Activated T-cell treated with anti-CD3 and anti-CD28 coated beads, Interleukin-2, amount 50 U/mL, for 4 hours (primary cell): ENCODE measurements at regions not wholly inside any gene's neighbourhood (a gene's known extent, or its start where the extent isn't known, plus 50 kb on each side); places are given as distances from the start of the nearest gene placed in this dataset.
"Not testable (repeated sequence)": the region's sequence is repeated elsewhere in the genome, so short reads cannot be mapped to it uniquely, and the experiment has no call there.

ENCODE experiments used
- ATAC-seq, 2 donors: fragments of 200-7000 bp; cut with Tn5 transposase; one replicate each; pipeline ENCODE4 v1.10.0; 2021
- DNase-seq: peaks from one replicate; pipeline ENCODE4 v3.0.0-alpha.2; 2020
- H3K27me3 Mint-ChIP-seq: one replicate; pipeline ENCODE4 v1.8.0; 2021; ENCODE audit warnings: low read depth, mixed read lengths
- H3K36me3 Mint-ChIP-seq: one replicate; pipeline ENCODE4 v1.8.0; 2022; ENCODE audit warnings: mixed read lengths; ENCODE audit not compliant: insufficient read depth
- H3K4me1 Mint-ChIP-seq: one replicate; pipeline ENCODE4 v1.8.0; 2021; ENCODE audit warnings: low read depth, mixed read lengths
- H3K4me3 Mint-ChIP-seq: one replicate; pipeline ENCODE4 v1.8.0; 2021; ENCODE audit warnings: mild to moderate bottlenecking, moderate library complexity, mixed read lengths
- H3K9me3 Mint-ChIP-seq: one replicate; pipeline ENCODE4 v1.8.0; 2021; ENCODE audit warnings: mixed read lengths

DNA sequence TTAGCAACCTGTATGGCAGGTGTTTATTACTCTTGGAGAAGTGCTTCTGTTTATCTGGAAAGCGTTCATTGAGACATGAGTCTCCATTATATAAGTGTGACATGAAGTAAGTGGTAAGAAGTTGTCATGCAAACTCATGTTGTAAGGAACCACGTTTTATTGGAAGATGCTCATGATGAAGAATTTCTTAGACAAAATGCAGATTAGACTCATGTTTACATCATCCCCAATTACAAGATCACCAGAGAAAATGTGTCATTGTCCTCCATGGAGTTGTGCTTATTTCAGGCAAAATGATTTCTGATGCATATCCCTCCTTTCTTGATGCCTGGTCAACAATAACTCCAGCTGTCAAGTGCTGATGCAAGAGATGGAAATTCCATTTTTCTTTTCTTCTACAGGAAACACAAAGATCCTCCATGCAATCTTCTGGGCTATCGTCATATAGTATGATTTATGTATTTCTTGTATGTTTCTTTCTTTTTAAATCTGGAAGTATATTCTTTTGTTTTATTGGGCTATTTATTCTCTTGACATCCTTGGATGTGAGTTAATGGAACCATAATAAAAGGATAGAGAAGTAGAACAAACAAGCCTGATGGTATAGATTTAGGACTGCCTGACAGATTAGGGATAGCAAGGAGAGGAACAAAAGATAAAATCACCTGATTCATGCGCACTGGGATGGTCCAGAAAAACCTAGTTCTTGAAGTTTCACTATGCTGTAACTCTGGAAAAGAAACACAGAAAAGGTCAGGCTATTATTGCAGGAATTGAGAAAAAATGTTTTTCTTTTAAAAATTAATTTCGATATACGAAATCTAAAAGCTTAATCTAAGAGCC lies 50.7 kb upstream of the DIAPH3 start:
- ATAC-seq (no peak), DNase-seq (no peak)
- Mint-ChIP-seq H3K4me3 (no peak overlapping the region), H3K9me3 (no peaks in the 10 kb centered on the region), H3K36me3 (no peaks in the 10 kb centered on the region), H3K4me1 (no peaks in the 10 kb centered on the region), H3K27me3 (no peaks in the 10 kb centered on the region)

DNA sequence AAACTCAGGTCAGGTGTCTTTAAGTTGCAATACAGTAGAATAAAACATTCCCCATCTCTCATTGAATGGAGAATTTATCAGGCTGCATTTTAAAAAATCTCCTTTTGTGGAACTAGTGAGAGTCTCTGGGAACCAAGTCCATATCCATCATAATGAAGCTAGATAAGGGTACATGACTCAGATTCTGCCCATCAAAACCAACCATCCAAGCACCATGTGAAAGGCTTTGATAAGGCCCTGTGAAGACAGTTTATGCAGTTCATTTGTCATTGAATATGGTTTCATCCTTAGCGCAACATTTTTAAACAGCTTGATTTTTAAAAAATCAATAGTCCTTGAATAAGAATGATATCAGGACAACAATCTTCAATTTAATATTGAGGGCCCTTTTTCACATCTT lies 56.3 kb upstream of the DIAPH3 start:
- Mint-ChIP-seq H3K27me3 (no peaks in the 10 kb centered on the region), H3K36me3 (no peaks in the 10 kb centered on the region), H3K4me1 (no peaks in the 10 kb centered on the region), H3K9me3 (no peaks in the 10 kb centered on the region), H3K4me3 (no peak overlapping the region)
- ATAC-seq (no peak), DNase-seq (no peak)

DNA sequence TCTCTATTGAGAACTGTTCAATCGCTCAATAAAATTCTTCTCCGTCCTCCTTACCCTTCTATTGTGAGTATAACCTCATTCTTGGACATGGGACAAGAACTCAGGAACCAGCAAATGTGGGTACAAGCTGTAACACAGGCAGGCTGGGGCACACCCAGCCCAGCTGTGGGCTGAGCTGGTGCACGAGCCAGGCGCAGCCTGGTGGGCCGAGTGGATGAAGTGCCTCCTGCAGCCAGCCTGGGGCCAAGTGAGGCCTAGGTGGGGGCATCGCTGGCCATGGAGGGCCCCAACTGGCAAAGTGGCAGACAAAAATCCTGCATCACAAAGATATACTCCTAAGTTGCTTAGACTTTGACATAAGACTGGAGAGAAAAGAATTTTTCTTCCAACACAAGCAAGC lies 57.9 kb upstream of the DIAPH3 start:
- Mint-ChIP-seq H3K27me3 (no peaks in the 10 kb centered on the region), H3K9me3 (no peaks in the 10 kb centered on the region), H3K4me1 (no peaks in the 10 kb centered on the region), H3K36me3 (no peaks in the 10 kb centered on the region), H3K4me3 (no peak overlapping the region)
- no peak for ATAC-seq
- no peak for DNase-seq

DNA sequence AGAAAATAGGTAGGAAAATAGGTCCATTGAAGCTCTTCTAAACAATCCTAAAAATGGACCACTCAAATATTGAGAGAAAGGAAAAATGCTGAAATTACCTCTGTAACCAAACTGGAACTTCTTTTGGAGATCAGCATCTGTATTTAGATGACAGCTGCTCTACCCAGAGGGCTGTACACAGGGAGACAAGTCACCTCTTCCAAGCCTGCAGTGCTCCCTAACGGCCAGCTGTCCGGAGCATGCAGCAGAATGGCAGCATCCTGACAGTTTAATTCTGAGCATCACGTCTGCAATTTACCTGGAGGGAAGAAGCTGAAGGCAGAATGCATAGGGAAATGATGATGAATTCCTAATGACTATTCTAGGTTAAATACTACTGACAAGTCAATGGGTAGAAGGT lies 62.8 kb upstream of the DIAPH3 start:
- no peaks in the 10 kb centered on the region for H3K4me1 Mint-ChIP-seq
- no peaks in the 10 kb centered on the region for H3K9me3 Mint-ChIP-seq
- peaks cover 8% of the 10 kb centered on the region for H3K27me3 Mint-ChIP-seq
- H3K36me3 Mint-ChIP-seq, result no peaks in the 10 kb centered on the region
- no peak overlapping the region for H3K4me3 Mint-ChIP-seq
- DNase-seq, result no peak
- no peak for ATAC-seq

DNA sequence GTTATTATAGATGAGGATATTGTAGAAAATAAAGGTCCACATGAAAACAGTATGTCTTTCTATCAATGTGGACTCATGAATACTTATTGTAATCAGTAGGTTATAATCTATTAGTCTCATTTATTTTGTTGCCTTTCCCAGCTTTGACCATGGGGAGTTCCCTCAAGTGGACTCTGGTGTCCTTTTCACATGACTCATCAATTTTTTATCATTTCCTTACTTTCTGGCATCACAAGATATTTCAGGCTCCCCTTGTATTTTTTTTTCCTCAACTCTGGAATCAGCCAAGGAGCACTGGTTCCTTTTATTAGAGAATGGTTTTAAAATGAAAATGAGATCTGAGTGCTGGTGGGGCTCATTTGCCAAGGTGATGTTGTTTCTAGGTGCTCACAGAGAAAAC lies 63.4 kb upstream of the DIAPH3 start:
- no peak overlapping the region for H3K4me3 Mint-ChIP-seq
- H3K4me1 Mint-ChIP-seq, result no peaks in the 10 kb centered on the region
- ATAC-seq, result no peak
- no peaks in the 10 kb centered on the region for H3K9me3 Mint-ChIP-seq
- DNase-seq, result no peak
- H3K27me3 Mint-ChIP-seq, result peaks cover 10% of the 10 kb centered on the region
- H3K36me3 Mint-ChIP-seq, result no peaks in the 10 kb centered on the region

DNA sequence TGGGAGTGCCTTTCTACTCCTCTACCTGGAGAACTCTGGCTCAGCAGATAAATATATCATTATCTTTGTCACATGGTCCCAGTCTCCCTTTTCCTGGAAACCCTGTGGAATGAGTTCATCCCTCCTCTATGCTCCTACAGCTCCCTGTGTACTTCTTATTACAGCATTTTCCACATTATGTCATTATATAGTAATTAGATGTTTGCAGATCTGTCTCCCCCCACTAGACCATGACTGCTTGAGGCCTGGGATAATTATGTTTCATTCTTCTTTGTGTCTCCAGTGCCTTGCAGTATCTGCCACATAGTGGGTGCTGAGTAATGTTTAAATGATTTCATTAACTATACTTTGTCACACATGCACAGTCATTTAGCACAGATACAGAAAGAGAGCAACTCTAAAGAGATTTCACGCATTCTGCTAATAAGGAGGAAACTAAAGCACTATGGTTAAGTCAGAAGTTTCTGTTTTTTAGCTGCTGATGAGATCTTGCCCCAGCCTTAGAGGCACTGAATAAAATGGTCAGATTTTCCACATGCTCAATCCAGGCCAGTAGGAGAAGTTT lies 66.1 kb upstream of the DIAPH3 start:
- H3K27me3 Mint-ChIP-seq, result peaks cover 19% of the 10 kb centered on the region
- H3K4me3 Mint-ChIP-seq, result no peak overlapping the region
- DNase-seq, result no peak
- peak; percentile 48 to 67 for ATAC-seq
- H3K9me3 Mint-ChIP-seq, result no peaks in the 10 kb centered on the region
- H3K36me3 Mint-ChIP-seq, result no peaks in the 10 kb centered on the region
- H3K4me1 Mint-ChIP-seq, result no peaks in the 10 kb centered on the region

DNA sequence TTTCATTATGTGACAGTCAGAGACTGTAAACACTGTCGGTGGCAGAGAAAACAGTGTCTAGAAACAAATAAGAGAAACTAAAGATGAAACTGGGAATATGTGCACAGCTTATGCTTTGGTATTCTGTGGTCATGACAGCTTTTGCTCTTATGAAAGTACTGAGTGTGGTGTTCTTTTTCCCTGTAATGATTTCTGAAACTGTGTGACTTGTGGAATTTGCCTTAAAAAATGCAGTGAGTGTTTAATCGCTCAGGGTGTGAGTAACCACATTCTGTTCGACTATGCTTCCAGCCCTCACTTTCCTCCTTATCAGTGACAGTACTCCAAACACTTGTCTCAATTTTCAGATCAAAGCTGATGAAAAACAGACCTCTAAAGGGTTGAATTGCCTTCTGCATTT lies 66.9 kb upstream of the DIAPH3 start:
- H3K4me1 Mint-ChIP-seq, result no peaks in the 10 kb centered on the region
- peak in 1 of 2 donors; percentile 66 for ATAC-seq

DNA sequence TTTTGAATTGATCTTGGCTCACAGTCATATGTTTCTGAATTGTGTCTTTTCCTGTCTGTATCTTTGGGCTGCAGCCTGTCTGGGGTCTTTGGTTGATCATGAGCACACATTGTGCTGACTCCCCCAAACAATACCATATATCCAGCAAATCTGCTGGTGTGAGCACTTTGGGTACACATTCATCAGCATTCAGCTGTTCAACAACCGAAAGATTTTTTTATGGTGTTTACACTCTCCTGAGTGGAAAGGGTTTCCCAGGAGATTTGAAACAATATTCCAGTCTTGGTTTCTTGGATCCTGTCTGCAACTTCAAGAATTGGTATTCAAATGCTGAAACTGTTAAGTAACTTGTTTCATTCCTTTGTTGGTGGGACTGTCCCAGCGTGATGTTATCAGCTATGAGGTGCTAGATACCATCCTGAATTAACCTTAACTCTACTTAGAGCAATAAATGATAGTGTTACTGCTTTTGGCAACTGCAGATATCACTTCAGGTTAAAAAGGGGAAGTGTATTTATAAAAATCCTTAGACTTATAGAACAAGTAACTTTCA lies 78.4 kb upstream of the DIAPH3 start:
- Mint-ChIP-seq H3K4me3 (no peak overlapping the region), H3K9me3 (no peaks in the 10 kb centered on the region), H3K36me3 (no peaks in the 10 kb centered on the region), H3K27me3 (no peaks in the 10 kb centered on the region), H3K4me1 (no peaks in the 10 kb centered on the region)
- ATAC-seq (no peak), DNase-seq (no peak)

More for the DNA sequence above, 66.9 kb upstream of the DIAPH3 start:
- no peak for DNase-seq
- peaks cover 24% of the 10 kb centered on the region for H3K27me3 Mint-ChIP-seq
- H3K9me3 Mint-ChIP-seq, result no peaks in the 10 kb centered on the region
- no peaks in the 10 kb centered on the region for H3K36me3 Mint-ChIP-seq
- H3K4me3 Mint-ChIP-seq, result no peak overlapping the region

DNA sequence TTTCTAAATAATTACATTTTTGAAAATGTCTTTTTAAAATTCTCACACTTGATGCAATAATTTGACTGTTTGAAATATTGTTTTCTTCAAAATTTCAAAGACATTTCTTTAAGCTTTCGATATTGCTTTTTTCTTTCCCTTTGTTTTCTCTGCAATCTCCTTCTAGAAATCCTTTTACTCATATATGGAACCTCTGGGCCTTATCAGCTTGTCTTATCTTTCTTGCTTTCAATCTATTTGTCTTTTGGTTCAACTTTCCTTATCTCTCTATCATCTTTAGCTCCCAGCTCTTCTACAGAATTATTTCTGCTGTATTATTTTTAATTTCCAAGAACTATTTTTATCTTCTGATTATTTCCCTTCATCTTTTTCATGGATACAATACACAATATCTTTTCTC lies 80.7 kb upstream of the DIAPH3 start:
- no peaks in the 10 kb centered on the region for H3K27me3 Mint-ChIP-seq
- H3K4me1 Mint-ChIP-seq, result no peaks in the 10 kb centered on the region
- no peaks in the 10 kb centered on the region for H3K9me3 Mint-ChIP-seq
- no peaks in the 10 kb centered on the region for H3K36me3 Mint-ChIP-seq
- ATAC-seq (no peak), DNase-seq (no peak)
- H3K4me3 Mint-ChIP-seq, result no peak overlapping the region

DNA sequence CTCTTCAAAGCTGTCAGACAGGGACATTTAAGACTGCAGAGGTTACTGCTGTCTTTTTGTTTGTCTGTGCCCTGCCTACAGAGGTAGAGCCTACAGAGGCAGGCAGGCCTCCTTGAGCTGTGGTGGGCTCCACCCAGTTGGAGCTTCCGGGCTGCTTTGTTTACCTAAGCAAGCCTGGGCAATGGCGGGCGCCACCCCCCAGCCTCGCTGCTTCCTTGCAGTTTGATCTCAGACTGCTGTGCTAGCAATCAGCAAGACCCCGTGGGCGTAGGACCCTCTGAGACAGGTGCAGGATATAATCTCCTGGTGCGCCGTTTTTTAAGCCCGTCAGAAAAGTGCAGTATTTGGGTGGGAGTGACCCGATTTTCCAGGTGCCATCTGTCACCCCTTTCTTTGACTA lies 87.7 kb upstream of the DIAPH3 start:
- H3K27me3 Mint-ChIP-seq, H3K4me3 Mint-ChIP-seq, DNase-seq, H3K36me3 Mint-ChIP-seq, H3K4me1 Mint-ChIP-seq, ATAC-seq, H3K9me3 Mint-ChIP-seq: not testable (repeated sequence)

DNA sequence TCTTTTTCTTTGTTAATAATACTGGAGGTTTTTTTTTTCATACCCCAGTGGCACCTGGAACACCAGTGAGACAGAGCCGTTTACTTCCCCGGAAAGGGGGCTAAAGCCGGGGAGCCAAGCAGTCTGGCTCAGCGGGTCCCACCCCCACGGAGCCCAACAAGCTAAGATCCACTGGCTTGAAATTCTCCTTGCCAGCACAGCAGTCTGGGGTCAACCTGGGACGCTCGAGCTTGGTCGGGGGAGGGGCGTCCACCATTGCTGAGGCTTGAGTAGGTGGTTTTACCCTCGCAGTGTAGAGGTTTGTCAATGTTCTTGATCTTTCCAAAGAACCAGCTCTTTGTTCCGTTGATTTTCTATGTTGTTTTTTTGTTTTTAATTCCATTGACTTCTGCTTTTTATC lies 94.6 kb upstream of the DIAPH3 start:
- no peaks in the 10 kb centered on the region for H3K36me3 Mint-ChIP-seq
- no peak for DNase-seq
- no peak overlapping the region for H3K4me3 Mint-ChIP-seq
- H3K27me3 Mint-ChIP-seq, result peaks cover 10% of the 10 kb centered on the region
- H3K4me1 Mint-ChIP-seq, result peaks cover 1% of the 10 kb centered on the region
- no peak for ATAC-seq
- H3K9me3 Mint-ChIP-seq, result no peaks in the 10 kb centered on the region

DNA sequence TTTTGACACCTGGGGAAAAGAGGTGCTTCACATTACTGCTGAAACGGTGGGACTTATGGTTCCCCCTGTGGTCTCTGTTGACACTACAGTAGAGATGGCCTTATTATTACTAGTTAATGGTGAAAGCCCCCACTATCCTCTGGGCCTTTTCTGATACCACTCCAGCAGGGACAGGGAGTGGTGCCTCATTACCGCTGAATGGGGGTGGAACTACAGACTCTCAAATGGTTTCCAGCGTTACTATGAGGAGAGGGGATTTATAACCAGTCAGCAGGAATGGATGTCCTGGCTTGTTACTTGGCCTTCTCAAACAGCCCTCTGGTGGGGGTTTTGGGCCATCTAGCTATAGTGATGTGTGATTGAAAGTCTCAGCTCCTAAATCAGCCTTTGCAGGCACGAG lies 96.7 kb upstream of the DIAPH3 start:
- Mint-ChIP-seq H3K27me3 (peaks cover 13% of the 10 kb centered on the region), H3K9me3 (no peaks in the 10 kb centered on the region), H3K4me1 (no peaks in the 10 kb centered on the region), H3K4me3 (no peak overlapping the region), H3K36me3 (no peaks in the 10 kb centered on the region)
- no peak for ATAC-seq
- no peak for DNase-seq

DNA sequence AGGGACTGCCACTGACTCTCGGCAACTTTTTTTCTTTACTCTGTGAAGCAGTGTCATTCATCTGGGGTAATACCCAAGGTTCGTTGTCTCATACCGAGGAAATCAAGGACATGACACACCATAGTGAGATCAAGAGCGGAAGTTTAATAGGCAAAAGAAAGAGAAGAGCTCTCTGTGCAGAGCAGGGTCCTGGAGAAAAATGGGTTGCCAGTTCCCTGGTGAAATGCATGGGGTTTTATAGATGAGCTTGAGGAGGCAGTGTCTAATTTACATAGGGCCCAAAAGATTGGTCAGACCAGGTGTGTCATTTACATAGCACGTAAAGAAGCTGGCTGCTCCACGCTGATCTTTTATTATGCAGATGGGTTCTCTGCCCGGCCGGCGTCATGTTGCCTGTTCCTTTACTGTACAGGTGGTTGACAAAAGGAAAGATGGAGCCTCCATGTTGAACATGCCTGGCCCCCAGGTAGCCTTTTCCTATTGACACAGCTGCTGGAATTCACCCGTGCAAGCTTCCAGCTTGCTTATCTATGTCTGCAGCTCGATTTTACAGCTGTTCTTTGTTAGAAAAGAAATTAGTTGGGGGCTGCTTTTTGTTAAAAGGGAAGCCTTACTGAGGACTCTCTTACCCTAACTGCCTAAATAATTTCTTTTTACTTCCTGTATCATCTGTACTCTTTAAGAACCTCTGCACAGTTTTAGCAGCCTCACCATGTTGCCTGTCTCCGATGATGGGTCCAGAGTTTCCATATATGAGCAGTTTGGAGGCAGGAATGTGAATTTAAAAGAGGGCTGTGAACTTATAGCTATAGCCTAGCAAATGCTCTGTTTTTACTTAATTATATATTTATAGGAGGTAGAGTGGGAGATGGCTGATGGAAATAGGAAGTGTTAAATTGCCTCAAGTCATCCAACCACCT lies 98.0 kb upstream of the DIAPH3 start:
- no peaks in the 10 kb centered on the region for H3K9me3 Mint-ChIP-seq
- no peak for ATAC-seq
- H3K4me1 Mint-ChIP-seq, result no peaks in the 10 kb centered on the region
- no peak overlapping the region for H3K4me3 Mint-ChIP-seq
- peaks cover 13% of the 10 kb centered on the region for H3K27me3 Mint-ChIP-seq
- no peaks in the 10 kb centered on the region for H3K36me3 Mint-ChIP-seq
- no peak for DNase-seq

DNA sequence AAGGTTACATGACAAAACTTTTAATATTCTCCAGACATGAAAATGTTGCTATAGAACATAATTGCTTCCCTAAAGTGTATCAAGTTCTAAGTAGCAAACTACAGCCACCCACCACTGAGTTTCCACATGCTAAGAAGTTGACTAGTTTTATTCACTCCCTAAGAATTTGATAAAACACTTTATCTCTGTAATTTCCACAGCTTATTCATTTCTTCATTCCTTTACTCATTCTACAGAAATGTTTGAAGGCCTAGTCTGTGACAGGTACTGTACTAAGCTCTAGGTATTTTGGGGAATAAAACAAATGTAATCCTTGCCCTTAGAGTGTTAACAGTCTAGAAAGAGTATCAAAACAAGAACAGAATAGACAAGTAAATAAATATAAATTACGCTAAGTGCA lies 101.8 kb upstream of the DIAPH3 start:
- DNase-seq, result no peak
- peaks cover 10% of the 10 kb centered on the region for H3K27me3 Mint-ChIP-seq
- ATAC-seq, result no peak

More for the DNA sequence above, 101.8 kb upstream of the DIAPH3 start:
- no peaks in the 10 kb centered on the region for H3K9me3 Mint-ChIP-seq
- H3K4me1 Mint-ChIP-seq, result no peaks in the 10 kb centered on the region
- H3K36me3 Mint-ChIP-seq, result no peaks in the 10 kb centered on the region
- no peak overlapping the region for H3K4me3 Mint-ChIP-seq
